CD4-positive, alpha-beta T cell (primary cell): ENCODE measurements at regions not wholly inside any gene's neighbourhood (a gene's known extent, or its start where the extent isn't known, plus 50 kb on each side); places are given as distances from the start of the nearest gene placed in this dataset.

Experiments
- ATAC-seq: fragments of 200-7000 bp; cut with Tn5 transposase; one replicate; pipeline ENCODE4 v1.10.0; 2022; ENCODE audit warnings: mild to moderate bottlenecking; ENCODE audit not compliant: poor library complexity
- CTCF ChIA-PET: fragments of 350-600 bp; sonication (Branson Sonifier 250); formaldehyde crosslinking; loops from one replicate; lab custom pipeline; 2021; ENCODE audit warnings: antibody characterized with exemption, inconsistent platforms; lab: Charles Lee
- POLR2A ChIA-PET: fragments of 350-600 bp; sonication (Branson Sonifier 250); formaldehyde crosslinking; loops from one replicate; lab custom pipeline; 2021; ENCODE audit warnings: antibody characterized with exemption, inconsistent platforms; lab: Charles Lee
- DNase-seq, 14 experiments: peaks; one replicate each; pipeline ENCODE4 v3.0.0-alpha.2; 2013 to 2020; ENCODE audit warnings: mixed read lengths in 2 of 14
- H3K27ac ChIP-seq, 2 donors: one replicate each; pipeline versions ENCODE4 v1.5.1 to v1.7.0; 2013; ENCODE audit warnings: low read length in 2 of 2, low read depth in 1 of 2, mild to moderate bottlenecking in 1 of 2
- H3K27me3 ChIP-seq, 2 experiments: 1 replicate in 1 of 2; 2 replicates in 1 of 2; pipeline versions ENCODE4 v1.6.1 to v1.7.0; 2013; ENCODE audit warnings: low read length in 2 of 2, control low read depth in 1 of 2, mild to moderate bottlenecking in 1 of 2, moderate library complexity in 1 of 2; ENCODE audit not compliant: insufficient read depth in 2 of 2, control insufficient read depth in 1 of 2
- H3K36me3 ChIP-seq: one replicate; pipeline ENCODE4 v1.6.1; 2013; ENCODE audit warnings: low read length, control low read depth; ENCODE audit not compliant: insufficient read depth
- H3K4me1 ChIP-seq: one replicate; pipeline ENCODE4 v1.6.1; 2013; ENCODE audit warnings: low read length, control low read depth; ENCODE audit not compliant: insufficient read depth
- H3K4me3 ChIP-seq: one replicate; pipeline ENCODE4 v1.5.1; 2013; ENCODE audit warnings: mild to moderate bottlenecking, low read length, moderate library complexity
- H3K9me3 ChIP-seq, 2 experiments: 1 replicate in 1 of 2; 2 replicates in 1 of 2; pipeline versions ENCODE4 v1.6.1 to v1.7.0; 2013; ENCODE audit warnings: low read length in 2 of 2, mild to moderate bottlenecking in 2 of 2, control low read depth in 1 of 2, moderate library complexity in 1 of 2; ENCODE audit not compliant: control insufficient read depth in 1 of 2, insufficient read depth in 1 of 2
- H3K27ac Mint-ChIP-seq: one replicate; pipeline ENCODE4 v1.8.0; 2020; ENCODE audit warnings: mixed read lengths
- H3K27me3 Mint-ChIP-seq: one replicate; pipeline ENCODE4 v1.8.0; 2021; ENCODE audit warnings: mixed read lengths
- H3K36me3 Mint-ChIP-seq: one replicate; pipeline ENCODE4 v1.8.0; 2021; ENCODE audit warnings: low read depth, mixed read lengths
- H3K4me1 Mint-ChIP-seq: one replicate; pipeline ENCODE4 v1.8.0; 2021; ENCODE audit warnings: low read depth, mixed read lengths
- H3K4me3 Mint-ChIP-seq: one replicate; pipeline ENCODE4 v1.8.0; 2020; ENCODE audit warnings: mild to moderate bottlenecking, mixed read lengths
- H3K9me3 Mint-ChIP-seq: one replicate; pipeline ENCODE4 v1.8.0; 2020; ENCODE audit warnings: mixed read lengths
- CTCF ChIP-seq: fragments of 200-600 bp; IDR thresholded peaks from one replicate; pipeline ENCODE4 v1.8.0; 2022; ENCODE audit warnings: antibody characterized with exemption, mild to moderate bottlenecking
- intact Hi-C, 2 experiments: fragments of 100-400 bp; cut with DNase I in 1 of 2; cut with micrococcal nuclease in 1 of 2; formaldehyde crosslinking; loops; one replicate each; pipeline versions ENCODE4 v1.15.1 to v1.9.0; 2023 to 2025; cut with DNase I, micrococcal nuclease

DNA sequence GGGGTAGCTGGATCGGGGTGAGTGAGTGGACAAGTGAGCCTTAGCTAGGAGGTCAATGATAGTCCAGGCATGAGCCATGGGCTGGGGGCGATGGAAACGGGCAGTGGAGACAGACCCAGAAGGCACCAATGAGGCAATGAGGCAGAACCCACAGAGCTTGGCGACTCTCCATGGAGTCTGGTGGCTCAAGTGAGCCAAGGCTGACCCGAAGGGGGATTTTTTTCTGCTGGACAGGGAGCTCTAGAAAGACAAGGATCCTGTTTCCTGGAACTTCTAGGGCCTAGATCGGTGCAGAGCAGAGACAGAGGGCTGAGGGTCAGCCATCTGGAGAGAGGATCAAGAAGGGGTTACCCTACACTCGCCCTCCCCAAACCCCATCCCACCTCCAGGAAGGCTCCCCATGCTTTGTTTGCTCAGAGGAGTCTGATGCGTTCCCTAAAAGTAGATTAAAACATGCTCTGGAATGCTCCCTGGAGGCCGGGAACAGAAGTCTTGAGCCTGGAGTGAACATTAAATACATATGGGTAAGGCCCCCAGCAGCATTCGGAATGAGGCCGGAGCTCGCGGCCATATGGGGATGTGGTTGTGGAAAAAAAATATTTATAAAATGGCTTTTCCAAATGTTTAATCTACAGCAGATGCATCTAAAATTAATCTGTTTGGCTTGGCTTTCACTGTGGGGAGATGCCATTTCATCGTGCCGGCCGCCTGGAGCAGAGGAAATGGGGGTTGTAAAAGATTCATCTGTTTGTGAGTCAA is 237.8 kb upstream of the PMEPA1 start:
- H3K4me1 ChIP-seq: no peaks in the 10 kb centered on the region
- no peaks in the 10 kb centered on the region for H3K27me3 ChIP-seq
- no peak for DNase-seq
- Mint-ChIP-seq H3K4me3 (no peak overlapping the region), H3K27me3 (no peaks in the 10 kb centered on the region), H3K27ac (no peak overlapping the region), H3K9me3 (no peaks in the 10 kb centered on the region), H3K36me3 (no peaks in the 10 kb centered on the region), H3K4me1 (no peaks in the 10 kb centered on the region)
- ChIA-PET CTCF (no interaction called here), POLR2A (no interaction called here)
- TF ChIP-seq CTCF: no peak
- no peak for ATAC-seq
- no peak overlapping the region for H3K4me3 ChIP-seq
- H3K9me3 ChIP-seq: peaks cover 0 to 19% of the 10 kb centered on the region in 2 experiments
- no peak overlapping the region for H3K27ac ChIP-seq
- H3K36me3 ChIP-seq: no peaks in the 10 kb centered on the region
- intact Hi-C loops: no loop called here

DNA sequence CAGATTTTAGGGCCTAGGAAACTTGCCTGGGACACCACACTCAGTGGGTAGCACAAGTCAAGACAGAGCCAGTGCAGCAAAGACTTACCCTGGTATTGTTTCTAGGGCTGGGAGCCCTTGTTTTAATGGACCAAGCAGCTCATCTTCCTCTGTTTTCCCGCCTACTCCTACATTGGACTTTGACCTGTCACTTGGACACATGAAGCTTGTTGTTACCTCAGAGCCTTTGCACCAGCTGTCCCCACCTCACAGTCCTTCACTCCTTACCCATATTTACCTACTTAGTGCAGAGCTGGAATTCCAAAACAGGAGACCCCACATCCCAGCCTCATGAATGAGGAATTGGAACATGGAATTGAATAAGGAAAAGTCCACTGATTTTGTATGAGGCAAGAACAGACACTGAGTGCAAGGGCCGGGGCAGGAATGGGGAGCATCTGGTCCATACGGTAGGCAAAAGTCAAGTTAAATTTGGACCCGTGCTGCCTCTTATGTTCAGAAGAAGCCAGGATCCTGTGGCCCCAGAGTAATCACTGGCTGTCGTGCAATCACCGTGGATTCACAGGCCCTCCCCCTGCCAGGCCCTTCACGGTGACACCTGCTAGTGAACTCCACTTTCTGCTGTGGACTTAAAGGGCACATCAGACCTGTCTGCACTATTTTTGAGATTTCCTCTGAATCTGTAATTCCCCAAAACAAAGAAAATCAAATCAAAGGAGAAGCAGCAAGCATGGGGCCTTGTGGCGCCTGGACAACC is 236.9 kb upstream of the PMEPA1 start:
- Histone ChIP-seq H3K27me3 (no peaks in the 10 kb centered on the region), H3K9me3 (peaks cover 0 to 19% of the 10 kb centered on the region in 2 experiments), H3K27ac (no peak overlapping the region), H3K36me3 (no peaks in the 10 kb centered on the region), H3K4me3 (no peak overlapping the region), H3K4me1 (no peaks in the 10 kb centered on the region)
- no peak for TF ChIP-seq CTCF
- ATAC-seq (no peak), DNase-seq (no peak)
- intact Hi-C loops: no loop called here
- CTCF ChIA-PET: no interaction called here
- Mint-ChIP-seq H3K27ac (no peak overlapping the region), H3K27me3 (no peaks in the 10 kb centered on the region), H3K36me3 (no peaks in the 10 kb centered on the region), H3K4me3 (no peak overlapping the region), H3K4me1 (no peaks in the 10 kb centered on the region), H3K9me3 (no peaks in the 10 kb centered on the region)
- POLR2A ChIA-PET: no interaction called here

- H3K4me3 Mint-ChIP-seq: no peak overlapping the region
- no peaks in the 10 kb centered on the region for H3K4me1 Mint-ChIP-seq
- Histone ChIP-seq H3K9me3 (peaks cover 0 to 7% of the 10 kb centered on the region in 2 experiments), H3K4me3 (no peak overlapping the region), H3K4me1 (no peaks in the 10 kb centered on the region), H3K27ac (no peak overlapping the region), H3K36me3 (no peaks in the 10 kb centered on the region), H3K27me3 (no peaks in the 10 kb centered on the region)
- no peak for DNase-seq
- ChIA-PET POLR2A (no interaction called here), CTCF (no interaction called here)
- no peaks in the 10 kb centered on the region for H3K27me3 Mint-ChIP-seq
- intact Hi-C loops: no loop called here
- TF ChIP-seq CTCF: no peak
- no peak overlapping the region for H3K27ac Mint-ChIP-seq
- ATAC-seq: no peak
- H3K9me3 Mint-ChIP-seq: no peaks in the 10 kb centered on the region
- H3K36me3 Mint-ChIP-seq: no peaks in the 10 kb centered on the region
Observed at GRCh38 chr20:57944988-57945387, 235.2 kb upstream of the PMEPA1 start.
